ENCODE measurements at regions not wholly inside any gene's neighbourhood (a gene's known extent, or its start where the extent isn't known, plus 50 kb on each side); places are given as distances from the start of the nearest gene placed in this dataset.

DNA sequence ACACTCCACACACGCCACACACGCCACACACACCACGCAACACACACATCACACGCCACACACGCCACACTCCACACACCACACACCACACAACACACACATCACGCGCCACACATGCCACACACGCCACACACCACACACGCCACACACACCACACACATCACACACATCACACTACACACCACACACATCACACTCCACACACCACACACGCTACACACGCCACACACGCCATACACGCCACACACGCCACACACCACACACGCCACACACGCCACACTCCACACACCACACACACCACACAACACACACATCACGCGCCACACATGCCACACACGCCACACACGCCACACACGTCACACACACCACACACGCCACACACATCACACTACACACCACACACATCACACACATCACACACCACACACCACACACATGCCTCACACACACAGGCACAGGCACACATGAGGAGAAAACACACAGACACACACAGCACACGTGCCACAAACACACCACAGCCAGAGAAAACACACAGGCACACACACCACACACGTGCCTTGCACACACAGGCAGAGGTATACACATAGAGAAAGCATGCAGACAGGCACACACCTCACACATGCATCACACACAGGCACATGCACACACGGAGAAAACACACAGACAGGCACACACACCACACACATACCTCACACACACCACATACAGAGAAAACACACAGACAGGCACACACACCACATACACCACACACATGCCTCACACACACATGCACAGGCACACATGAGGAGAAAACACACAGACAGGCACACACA is 241.5 kb upstream of the MYT1L start:
- no peak overlapping the region for H2AFZ ChIP-seq (ENCODE audit: low read length)
- H3K9me2 ChIP-seq (ENCODE audit: low read depth, low read length), result no peaks in the 10 kb centered on the region
- no peaks in the 10 kb centered on the region for H3K27me3 ChIP-seq (ENCODE audit: insufficient read depth, low read length)

DNA sequence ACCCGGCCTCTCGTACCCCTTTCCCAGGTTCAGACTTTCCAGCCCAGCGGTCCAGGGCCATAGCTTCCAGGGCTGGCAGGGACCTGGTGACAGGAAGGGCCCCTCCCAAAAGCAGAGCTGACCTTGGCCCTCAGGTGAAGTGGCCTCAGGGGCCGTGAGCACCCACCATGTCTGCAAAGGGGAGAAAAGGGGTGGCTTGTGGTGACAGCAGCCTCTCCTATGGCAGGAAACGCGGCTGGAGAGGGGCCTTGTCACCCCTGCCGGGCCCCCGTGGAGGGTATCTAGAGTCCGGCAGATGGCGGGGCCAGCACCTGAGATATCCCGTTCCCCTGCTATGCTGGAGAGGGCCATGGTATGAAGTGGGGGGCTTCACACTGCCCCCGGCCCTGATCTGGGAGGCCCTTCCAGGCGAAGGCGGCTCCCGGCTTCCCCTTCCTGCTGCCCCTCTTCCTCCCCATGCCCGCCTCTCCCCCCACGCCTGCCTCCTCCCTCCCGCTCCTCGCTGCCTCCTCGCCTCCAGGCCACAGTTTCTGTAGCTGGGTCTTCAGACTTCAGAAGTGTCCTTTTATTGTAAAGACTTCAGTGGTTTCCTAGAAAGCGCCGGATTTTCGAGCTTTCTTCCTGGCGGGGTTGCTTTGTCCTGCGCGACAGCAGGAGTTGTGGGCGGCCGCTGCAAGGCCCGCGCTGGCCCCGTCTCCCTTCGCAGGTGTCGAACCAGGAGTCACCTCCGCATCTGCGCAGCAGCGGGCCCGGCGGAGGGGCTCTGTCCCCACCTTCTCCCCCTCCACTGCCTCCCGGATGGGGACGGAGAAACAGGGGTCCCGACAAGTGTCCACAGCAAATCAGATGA is 240.5 kb upstream of the MYT1L start:
- H2AFZ ChIP-seq (ENCODE audit: low read length), result no peak overlapping the region
- no peaks in the 10 kb centered on the region for H3K36me3 ChIP-seq (ENCODE audit: insufficient read depth, low read length)
- H3K9ac ChIP-seq (ENCODE audit: low read length), result no peak overlapping the region
- H3K79me2 ChIP-seq (ENCODE audit: insufficient read depth, low read length), result no peaks in the 10 kb centered on the region
- no peaks in the 10 kb centered on the region for H4K20me1 ChIP-seq (ENCODE audit: insufficient read depth, low read length)
- H3K4me2 ChIP-seq (ENCODE audit: low read length), result no peak overlapping the region
- no peaks in the 10 kb centered on the region for H3F3A ChIP-seq (ENCODE audit: insufficient read depth, low read length)
- no peak overlapping the region for H3K27ac ChIP-seq (ENCODE audit: low read depth, low read length, poor library complexity, severe bottlenecking)
- no peaks in the 10 kb centered on the region for H3K9me2 ChIP-seq (ENCODE audit: low read depth, low read length)
- no peak overlapping the region for H3K4me3 ChIP-seq (ENCODE audit: low read depth, low read length, poor library complexity, severe bottlenecking)
- no peaks in the 10 kb centered on the region for H3K9me3 ChIP-seq (ENCODE audit: low read length)
- H3K4me1 ChIP-seq (ENCODE audit: insufficient read depth, low read length, severe bottlenecking), result no peaks in the 10 kb centered on the region
- TF ChIP-seq EZH2 (IDR thresholded peaks at IDR 0.05; ENCODE audit: borderline replicate concordance, low read length), result no peak
- TF ChIP-seq, protein P1, sequence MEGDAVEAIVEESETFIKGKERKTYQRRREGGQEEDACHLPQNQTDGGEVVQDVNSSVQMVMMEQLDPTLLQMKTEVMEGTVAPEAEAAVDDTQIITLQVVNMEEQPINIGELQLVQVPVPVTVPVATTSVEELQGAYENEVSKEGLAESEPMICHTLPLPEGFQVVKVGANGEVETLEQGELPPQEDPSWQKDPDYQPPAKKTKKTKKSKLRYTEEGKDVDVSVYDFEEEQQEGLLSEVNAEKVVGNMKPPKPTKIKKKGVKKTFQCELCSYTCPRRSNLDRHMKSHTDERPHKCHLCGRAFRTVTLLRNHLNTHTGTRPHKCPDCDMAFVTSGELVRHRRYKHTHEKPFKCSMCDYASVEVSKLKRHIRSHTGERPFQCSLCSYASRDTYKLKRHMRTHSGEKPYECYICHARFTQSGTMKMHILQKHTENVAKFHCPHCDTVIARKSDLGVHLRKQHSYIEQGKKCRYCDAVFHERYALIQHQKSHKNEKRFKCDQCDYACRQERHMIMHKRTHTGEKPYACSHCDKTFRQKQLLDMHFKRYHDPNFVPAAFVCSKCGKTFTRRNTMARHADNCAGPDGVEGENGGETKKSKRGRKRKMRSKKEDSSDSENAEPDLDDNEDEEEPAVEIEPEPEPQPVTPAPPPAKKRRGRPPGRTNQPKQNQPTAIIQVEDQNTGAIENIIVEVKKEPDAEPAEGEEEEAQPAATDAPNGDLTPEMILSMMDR (IDR thresholded peaks at IDR 0.05; ENCODE audit: low read length), result no peak
- no peaks in the 10 kb centered on the region for H3K27me3 ChIP-seq (ENCODE audit: insufficient read depth, low read length)

More for the DNA sequence above, 241.5 kb upstream of the MYT1L start:
- H3K79me2 ChIP-seq (ENCODE audit: insufficient read depth, low read length), result no peaks in the 10 kb centered on the region
- no peaks in the 10 kb centered on the region for H3K4me1 ChIP-seq (ENCODE audit: insufficient read depth, low read length, severe bottlenecking)
- H3F3A ChIP-seq (ENCODE audit: insufficient read depth, low read length), result no peaks in the 10 kb centered on the region
- TF ChIP-seq, protein P1 (IDR thresholded peaks at IDR 0.05; ENCODE audit: low read length), result no peak
- TF ChIP-seq EZH2 (IDR thresholded peaks at IDR 0.05; ENCODE audit: borderline replicate concordance, low read length), result no peak
- no peaks in the 10 kb centered on the region for H3K9me3 ChIP-seq (ENCODE audit: low read length)
- no peak overlapping the region for H3K4me2 ChIP-seq (ENCODE audit: low read length)
- no peak overlapping the region for H3K27ac ChIP-seq (ENCODE audit: low read depth, low read length, poor library complexity, severe bottlenecking)
- H4K20me1 ChIP-seq (ENCODE audit: insufficient read depth, low read length), result no peaks in the 10 kb centered on the region
- no peak overlapping the region for H3K4me3 ChIP-seq (ENCODE audit: low read depth, low read length, poor library complexity, severe bottlenecking)
- H3K36me3 ChIP-seq (ENCODE audit: insufficient read depth, low read length), result no peaks in the 10 kb centered on the region
- no peak overlapping the region for H3K9ac ChIP-seq (ENCODE audit: low read length)

DNA sequence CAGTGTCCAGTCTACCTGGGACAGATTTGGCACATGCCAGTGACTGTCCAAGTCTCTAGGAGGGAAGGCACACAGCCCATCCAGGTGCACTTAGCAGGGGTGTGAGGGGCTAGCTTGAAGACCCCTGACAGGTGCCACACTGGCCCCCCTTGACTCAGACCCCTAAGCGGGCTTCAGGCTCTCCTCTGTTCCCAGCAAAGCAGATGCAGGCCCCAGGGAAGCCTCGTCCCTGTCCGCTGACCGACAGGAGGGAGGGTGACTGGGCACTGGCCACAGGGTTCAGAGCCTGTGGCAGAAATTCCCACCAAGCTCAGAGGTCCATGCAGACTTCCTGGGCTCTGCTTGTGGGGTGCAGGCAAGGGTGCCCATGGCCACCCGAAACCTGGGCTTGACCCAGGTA is 239.8 kb upstream of the MYT1L start:
- Histone ChIP-seq H3K4me1 (ENCODE audit: insufficient read depth, low read length, severe bottlenecking) (no peaks in the 10 kb centered on the region), H3K79me2 (ENCODE audit: insufficient read depth, low read length) (no peaks in the 10 kb centered on the region), H3K4me2 (ENCODE audit: low read length) (no peak overlapping the region), H3F3A (ENCODE audit: insufficient read depth, low read length) (no peaks in the 10 kb centered on the region), H3K9ac (ENCODE audit: low read length) (no peak overlapping the region), H3K4me3 (ENCODE audit: low read depth, low read length, poor library complexity, severe bottlenecking) (no peak overlapping the region), H3K9me2 (ENCODE audit: low read depth, low read length) (no peaks in the 10 kb centered on the region), H3K9me3 (ENCODE audit: low read length) (no peaks in the 10 kb centered on the region), H3K36me3 (ENCODE audit: insufficient read depth, low read length) (no peaks in the 10 kb centered on the region), H4K20me1 (ENCODE audit: insufficient read depth, low read length) (no peaks in the 10 kb centered on the region), H2AFZ (ENCODE audit: low read length) (no peak overlapping the region), H3K27ac (ENCODE audit: low read depth, low read length, poor library complexity, severe bottlenecking) (no peak overlapping the region), H3K27me3 (ENCODE audit: insufficient read depth, low read length) (no peaks in the 10 kb centered on the region)
- no peak for TF ChIP-seq EZH2 (IDR thresholded peaks at IDR 0.05; ENCODE audit: borderline replicate concordance, low read length)
- TF ChIP-seq, protein P1 (IDR thresholded peaks at IDR 0.05; ENCODE audit: low read length), result no peak
